Adipocyte (in vitro differentiated cells): ENCODE measurements at regions not wholly inside any gene's neighbourhood (a gene's known extent, or its start where the extent isn't known, plus 50 kb on each side); places are given as distances from the start of the nearest gene placed in this dataset.
"Not testable (repeated sequence)": the region's sequence is repeated elsewhere in the genome, so short reads cannot be mapped to it uniquely, and the experiment has no call there.

Experiments
- DNase-seq: peaks from one replicate; pipeline ENCODE4 v3.0.0-alpha.2; 2015; ENCODE audit warnings: low read depth
- H3K27me3 ChIP-seq: replicated peaks from 2 replicates; pipeline ENCODE4 v1.7.0; 2013; ENCODE audit warnings: mild to moderate bottlenecking, low read length, moderate library complexity; ENCODE audit not compliant: control insufficient read depth, insufficient read depth
- H3K36me3 ChIP-seq: 2 replicates; pipeline ENCODE4 v1.7.0; 2013; ENCODE audit warnings: low read length, mild to moderate bottlenecking, moderate library complexity; ENCODE audit not compliant: control insufficient read depth, insufficient read depth, severe bottlenecking
- H3K4me1 ChIP-seq: 2 replicates; pipeline ENCODE4 v1.7.0; 2013; ENCODE audit warnings: mild to moderate bottlenecking, low read length, moderate library complexity; ENCODE audit not compliant: control insufficient read depth, insufficient read depth
- H3K4me3 ChIP-seq: 2 replicates; pipeline ENCODE4 v1.7.0; 2013; ENCODE audit warnings: mild to moderate bottlenecking, low read length, moderate library complexity
- H3K9ac ChIP-seq: 2 replicates; pipeline ENCODE4 v1.7.0; 2013; ENCODE audit warnings: mild to moderate bottlenecking, low read length, moderate library complexity
- H3K9me3 ChIP-seq: 2 replicates; pipeline ENCODE4 v1.7.0; 2013; ENCODE audit warnings: mild to moderate bottlenecking, low read length, moderate library complexity; ENCODE audit not compliant: control insufficient read depth

- Histone ChIP-seq H3K4me3 (no peak overlapping the region), H3K9me3 (no peaks in the 10 kb centered on the region), H3K9ac (no peak overlapping the region), H3K36me3 (no peaks in the 10 kb centered on the region), H3K4me1 (no peaks in the 10 kb centered on the region), H3K27me3 (no peaks in the 10 kb centered on the region)
- no peak for DNase-seq
These were observed 72.7 kb upstream of the PHIP start for GRCh38 chr6:79150733-79151132.

DNA sequence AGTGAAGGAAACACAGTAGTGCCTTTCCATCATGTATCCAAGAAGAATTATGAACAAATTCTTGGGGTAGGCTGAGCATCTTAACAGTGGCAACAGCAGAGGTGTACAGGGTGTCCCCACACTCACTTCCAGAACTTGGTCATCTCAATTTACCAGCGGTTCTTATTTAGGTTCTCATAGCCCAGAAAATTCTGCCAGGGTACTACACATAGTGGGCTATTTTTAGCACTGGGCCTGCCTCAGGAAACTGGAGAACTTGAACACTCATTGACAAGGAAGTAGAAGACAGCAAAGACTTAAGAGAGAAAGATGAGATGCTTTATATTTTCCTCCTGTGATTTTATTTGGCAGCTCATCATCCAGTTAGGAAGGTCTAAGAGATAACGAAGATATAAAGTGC, 71.8 kb upstream of the PHIP start:
- H3K9ac ChIP-seq = no peak overlapping the region
- no peaks in the 10 kb centered on the region for H3K36me3 ChIP-seq
- no peaks in the 10 kb centered on the region for H3K27me3 ChIP-seq
- H3K4me1 ChIP-seq = no peaks in the 10 kb centered on the region
- DNase-seq = no peak
- no peaks in the 10 kb centered on the region for H3K9me3 ChIP-seq
- H3K4me3 ChIP-seq = no peak overlapping the region

GRCh38 chr6:79146421-79146820, 68.4 kb upstream of the PHIP start:
- DNase-seq = no peak
- no peak overlapping the region for H3K4me3 ChIP-seq
- H3K27me3 ChIP-seq = no peaks in the 10 kb centered on the region
- no peak overlapping the region for H3K9ac ChIP-seq
- H3K9me3 ChIP-seq = no peaks in the 10 kb centered on the region
- no peaks in the 10 kb centered on the region for H3K36me3 ChIP-seq
- H3K4me1 ChIP-seq = no peaks in the 10 kb centered on the region

GRCh38 chr6:79145301-79145700, 67.2 kb upstream of the PHIP start:
- no peak for DNase-seq
- Histone ChIP-seq H3K9me3 (no peaks in the 10 kb centered on the region), H3K27me3 (no peaks in the 10 kb centered on the region)

GRCh38 chr6:79143320-79143898, 65.4 kb upstream of the PHIP start:
- H3K27me3 ChIP-seq = no peaks in the 10 kb centered on the region
- DNase-seq = no peak
- no peak overlapping the region for H3K4me3 ChIP-seq
- no peaks in the 10 kb centered on the region for H3K4me1 ChIP-seq
- no peaks in the 10 kb centered on the region for H3K36me3 ChIP-seq
- H3K9me3 ChIP-seq = no peaks in the 10 kb centered on the region
- H3K9ac ChIP-seq = no peak overlapping the region

More at GRCh38 chr6:79145301-79145700, 67.2 kb upstream of the PHIP start:
- Histone ChIP-seq H3K4me3 (no peak overlapping the region), H3K36me3 (no peaks in the 10 kb centered on the region), H3K4me1 (no peaks in the 10 kb centered on the region), H3K9ac (no peak overlapping the region)

GRCh38 chr6:79138146-79138545, 60.1 kb upstream of the PHIP start:
- DNase-seq = peak; percentile 9
- Histone ChIP-seq H3K9ac (no peak overlapping the region), H3K4me3 (no peak overlapping the region), H3K27me3 (no peaks in the 10 kb centered on the region), H3K9me3 (peaks cover 21% of the 10 kb centered on the region), H3K4me1 (no peaks in the 10 kb centered on the region), H3K36me3 (no peaks in the 10 kb centered on the region)

GRCh38 chr6:79137671-79138070, 59.6 kb upstream of the PHIP start:
- Histone ChIP-seq H3K4me1 (no peaks in the 10 kb centered on the region), H3K4me3 (no peak overlapping the region), H3K9ac (no peak overlapping the region), H3K36me3 (no peaks in the 10 kb centered on the region), H3K9me3 (peaks cover 22% of the 10 kb centered on the region), H3K27me3 (no peaks in the 10 kb centered on the region)
- DNase-seq = peak; percentile 6

- no peak overlapping the region for H3K4me3 ChIP-seq
- no peak for DNase-seq
- no peak overlapping the region for H3K9ac ChIP-seq
- no peaks in the 10 kb centered on the region for H3K4me1 ChIP-seq
- H3K36me3 ChIP-seq = no peaks in the 10 kb centered on the region
- H3K27me3 ChIP-seq = no peaks in the 10 kb centered on the region
- H3K9me3 ChIP-seq = peaks cover 28% of the 10 kb centered on the region
These were observed 58.0 kb upstream of the PHIP start for GRCh38 chr6:79135973-79136470.

DNA sequence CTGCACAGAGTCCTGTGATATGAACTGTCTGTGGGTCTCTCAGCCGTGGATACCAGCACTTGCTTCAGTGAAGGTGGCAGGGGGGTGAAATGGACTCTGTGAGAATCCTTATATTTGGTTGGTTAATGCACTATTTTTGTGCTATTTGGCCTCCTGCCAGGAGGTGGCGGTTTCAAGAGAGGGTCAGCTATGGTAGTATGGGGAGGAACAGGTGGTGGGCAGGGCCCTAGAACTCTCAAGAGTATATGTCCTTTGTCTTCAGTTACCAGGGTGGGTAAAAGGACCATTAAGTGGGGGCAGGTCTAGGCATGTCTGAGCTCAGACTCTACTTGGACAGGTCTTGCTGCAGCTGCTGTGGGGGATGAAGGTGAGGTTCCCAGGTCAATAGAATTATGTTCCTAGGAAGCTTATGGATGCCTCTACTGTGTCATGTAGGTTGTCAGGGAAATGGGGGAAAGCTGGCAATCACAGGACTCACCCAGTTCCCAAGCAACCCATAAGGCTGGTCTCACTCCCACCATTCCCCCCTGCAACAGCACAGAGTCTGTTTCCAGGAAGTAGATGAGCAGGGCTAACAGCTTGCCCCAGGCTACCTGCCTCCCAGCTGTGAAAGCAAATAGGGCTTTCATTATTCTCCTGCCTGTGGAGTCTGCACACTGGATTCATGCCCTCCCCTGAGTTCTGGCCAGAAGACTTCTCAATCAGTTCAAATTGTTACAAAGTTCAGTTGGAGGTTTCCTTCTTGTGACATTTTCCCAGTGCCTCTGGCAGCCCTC, 56.8 kb upstream of the PHIP start:
- H3K4me1 ChIP-seq = no peaks in the 10 kb centered on the region
- no peaks in the 10 kb centered on the region for H3K36me3 ChIP-seq
- peaks cover 28% of the 10 kb centered on the region for H3K9me3 ChIP-seq
- no peak for DNase-seq
- no peaks in the 10 kb centered on the region for H3K27me3 ChIP-seq
- no peak overlapping the region for H3K9ac ChIP-seq
- H3K4me3 ChIP-seq = no peak overlapping the region

DNA sequence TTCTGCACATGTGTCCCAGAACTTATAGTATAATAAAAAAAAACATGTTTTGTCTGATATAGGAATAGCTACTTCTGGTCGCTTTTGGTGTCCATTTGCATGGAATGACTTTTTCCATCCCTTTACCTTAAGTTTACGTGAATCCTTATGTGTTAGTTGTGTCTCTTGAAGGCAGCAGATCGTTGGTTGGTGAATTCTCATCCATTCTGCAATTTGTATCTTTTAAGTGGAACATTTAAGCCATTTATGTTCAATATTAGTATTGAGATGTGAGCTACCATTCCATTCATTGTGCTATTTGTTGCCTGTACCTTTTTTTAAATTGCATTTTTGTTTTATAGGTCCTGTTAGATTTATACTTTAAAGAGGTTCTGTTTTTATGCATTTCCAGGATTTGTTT, 55.1 kb upstream of the PHIP start:
- H3K9ac ChIP-seq = no peak overlapping the region
- DNase-seq = no peak
- peaks cover 28% of the 10 kb centered on the region for H3K9me3 ChIP-seq
- H3K4me1 ChIP-seq = no peaks in the 10 kb centered on the region
- no peaks in the 10 kb centered on the region for H3K27me3 ChIP-seq
- H3K4me3 ChIP-seq = no peak overlapping the region
- no peaks in the 10 kb centered on the region for H3K36me3 ChIP-seq

DNA sequence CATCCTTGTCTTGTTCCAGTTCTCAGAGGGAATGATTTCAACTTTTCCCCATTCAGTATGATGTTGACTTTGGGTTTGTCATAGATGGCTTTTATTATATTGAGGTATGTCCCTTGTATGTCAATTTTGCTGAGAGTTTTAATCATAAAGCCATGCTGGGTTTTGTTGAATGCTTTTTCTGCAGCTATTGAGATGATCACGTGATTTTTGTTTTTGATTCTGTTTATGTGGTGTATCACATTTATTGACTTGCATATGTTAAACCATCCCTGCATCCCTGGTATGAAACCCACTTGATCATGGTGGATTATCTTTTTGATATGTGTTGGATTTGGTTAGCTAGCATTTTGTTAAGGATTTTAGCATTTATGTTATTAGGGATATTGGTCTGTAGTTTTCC, 53.2 kb upstream of the PHIP start:
- H3K4me1 ChIP-seq, H3K27me3 ChIP-seq, H3K9ac ChIP-seq, DNase-seq, H3K4me3 ChIP-seq, H3K36me3 ChIP-seq: not testable (repeated sequence)
- peaks cover 23% of the 10 kb centered on the region for H3K9me3 ChIP-seq
